ENCODE measurements at regions not wholly inside any gene's neighbourhood (a gene's known extent, or its start where the extent isn't known, plus 50 kb on each side); places are given as distances from the start of the nearest gene placed in this dataset.

DNA sequence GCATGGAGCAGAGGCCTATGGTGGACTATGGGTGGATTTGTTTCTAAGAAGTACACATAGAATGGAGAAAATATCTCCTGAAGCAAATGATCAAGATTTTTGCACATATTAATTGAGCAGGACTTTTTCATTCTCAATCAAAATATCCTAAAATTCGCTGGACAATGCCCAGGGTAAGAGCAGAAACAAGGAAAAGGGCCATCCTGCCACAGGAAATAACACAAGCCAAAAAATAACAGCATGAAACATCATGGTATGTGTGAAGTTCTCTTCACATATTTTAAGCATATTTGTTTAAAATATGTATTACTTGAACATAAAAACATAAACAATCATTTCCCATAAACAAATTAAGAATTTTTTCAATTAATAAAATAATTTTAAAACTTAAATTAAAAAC is 868.9 kb downstream of the EPHA7 start:
- Histone ChIP-seq H3K4me1 (ENCODE audit: control insufficient read depth in 4 of 4, insufficient read depth in 4 of 4, low read length in 3 of 4) (no peaks in the 10 kb centered on the region), H3K36me3 (ENCODE audit: control insufficient read depth in 4 of 4, insufficient read depth in 3 of 4, low read depth in 1 of 4, low read length in 3 of 4) (no peaks in the 10 kb centered on the region), H3K9me3 (ENCODE audit: control insufficient read depth in 4 of 4, low read length in 3 of 4) (no peaks in the 10 kb centered on the region), H3K27ac (ENCODE audit: low read depth in 1 of 2, low read length in 2 of 2) (no peak overlapping the region), H3K9ac (ENCODE audit: low read depth in 1 of 2, low read length in 2 of 2) (no peak overlapping the region), H3K4me3 (ENCODE audit: low read depth in 1 of 3, low read length in 3 of 3) (no peak overlapping the region), H3K27me3 (ENCODE audit: control insufficient read depth in 4 of 4, insufficient read depth in 4 of 4, low read length in 3 of 4) (no peaks in the 10 kb centered on the region)
- 25% methylated on average over 1 of the region's 1 CpG for WGBS
- DNase-seq (ENCODE audit: low spot score) = no peak
- no peak for TF ChIP-seq YY1 (IDR thresholded peaks at IDR 0.05)
- no peak for TF ChIP-seq HNF4A (conservative IDR thresholded peaks at IDR 0.05)
- no peak for TF ChIP-seq RXRA (IDR thresholded peaks at IDR 0.05)
- no peak for TF ChIP-seq FOXA1 (IDR thresholded peaks at IDR 0.05)
- TF ChIP-seq ATF3 (IDR thresholded peaks at IDR 0.05) = no peak
- TF ChIP-seq EGR1 (IDR thresholded peaks at IDR 0.05; ENCODE audit: low read depth in 2 of 2) = no peak
- TF ChIP-seq RAD21 (IDR thresholded peaks at IDR 0.05) = no peak
- TF ChIP-seq GABPA (IDR thresholded peaks at IDR 0.05 in 1 of 2, conservative IDR thresholded peaks at IDR 0.05 in 1 of 2) = no peak
- TF ChIP-seq SP1 (IDR thresholded peaks at IDR 0.05) = no peak
- TF ChIP-seq FOXA2 (IDR thresholded peaks at IDR 0.05) = no peak
- TF ChIP-seq, protein P1, sequence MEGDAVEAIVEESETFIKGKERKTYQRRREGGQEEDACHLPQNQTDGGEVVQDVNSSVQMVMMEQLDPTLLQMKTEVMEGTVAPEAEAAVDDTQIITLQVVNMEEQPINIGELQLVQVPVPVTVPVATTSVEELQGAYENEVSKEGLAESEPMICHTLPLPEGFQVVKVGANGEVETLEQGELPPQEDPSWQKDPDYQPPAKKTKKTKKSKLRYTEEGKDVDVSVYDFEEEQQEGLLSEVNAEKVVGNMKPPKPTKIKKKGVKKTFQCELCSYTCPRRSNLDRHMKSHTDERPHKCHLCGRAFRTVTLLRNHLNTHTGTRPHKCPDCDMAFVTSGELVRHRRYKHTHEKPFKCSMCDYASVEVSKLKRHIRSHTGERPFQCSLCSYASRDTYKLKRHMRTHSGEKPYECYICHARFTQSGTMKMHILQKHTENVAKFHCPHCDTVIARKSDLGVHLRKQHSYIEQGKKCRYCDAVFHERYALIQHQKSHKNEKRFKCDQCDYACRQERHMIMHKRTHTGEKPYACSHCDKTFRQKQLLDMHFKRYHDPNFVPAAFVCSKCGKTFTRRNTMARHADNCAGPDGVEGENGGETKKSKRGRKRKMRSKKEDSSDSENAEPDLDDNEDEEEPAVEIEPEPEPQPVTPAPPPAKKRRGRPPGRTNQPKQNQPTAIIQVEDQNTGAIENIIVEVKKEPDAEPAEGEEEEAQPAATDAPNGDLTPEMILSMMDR (IDR thresholded peaks at IDR 0.05; ENCODE audit: low read depth, low read length, missing input control) = no peak
- no peak for TF ChIP-seq HNF4G (IDR thresholded peaks at IDR 0.05)
- TF ChIP-seq, protein P2, sequence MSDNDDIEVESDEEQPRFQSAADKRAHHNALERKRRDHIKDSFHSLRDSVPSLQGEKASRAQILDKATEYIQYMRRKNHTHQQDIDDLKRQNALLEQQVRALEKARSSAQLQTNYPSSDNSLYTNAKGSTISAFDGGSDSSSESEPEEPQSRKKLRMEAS (IDR thresholded peaks at IDR 0.05) = no peak
- TF ChIP-seq NR2F2 (IDR thresholded peaks at IDR 0.05) = no peak

DNA sequence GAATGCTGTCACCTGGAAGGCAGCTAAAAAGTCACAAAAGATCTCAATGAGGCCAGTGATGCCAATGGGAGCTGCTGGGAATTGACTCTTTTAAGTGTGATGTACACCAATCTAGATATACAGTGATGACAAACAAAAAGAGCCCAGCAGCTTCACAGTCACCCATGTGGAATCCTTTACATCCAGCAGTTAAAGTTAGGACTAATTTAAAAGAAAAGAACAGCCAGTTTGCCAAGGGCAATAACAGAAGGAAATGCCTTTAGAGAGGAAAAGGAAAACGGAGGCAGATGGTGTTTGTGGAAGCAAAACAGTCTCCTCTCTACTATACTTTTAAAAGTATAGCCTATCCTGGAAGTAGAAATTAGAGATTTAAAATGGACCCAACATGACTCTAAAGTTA is 873.5 kb downstream of the EPHA7 start:
- H3K27me3 ChIP-seq (ENCODE audit: control insufficient read depth in 4 of 4, insufficient read depth in 4 of 4, low read length in 3 of 4) = no peaks in the 10 kb centered on the region
- TF ChIP-seq GABPA (IDR thresholded peaks at IDR 0.05 in 1 of 2, conservative IDR thresholded peaks at IDR 0.05 in 1 of 2) (no peak), FOXA2 (IDR thresholded peaks at IDR 0.05) (no peak), HNF4A (conservative IDR thresholded peaks at IDR 0.05) (no peak), HNF4G (IDR thresholded peaks at IDR 0.05) (no peak), FOXA1 (IDR thresholded peaks at IDR 0.05) (no peak), REST (IDR thresholded peaks at IDR 0.05) (no peak), EGR1 (IDR thresholded peaks at IDR 0.05; ENCODE audit: low read depth in 2 of 2) (no peak), NR2F2 (IDR thresholded peaks at IDR 0.05) (no peak), YY1 (IDR thresholded peaks at IDR 0.05) (no peak), RAD21 (IDR thresholded peaks at IDR 0.05) (no peak), ATF3 (IDR thresholded peaks at IDR 0.05) (no peak), RXRA (IDR thresholded peaks at IDR 0.05) (no peak), SP1 (IDR thresholded peaks at IDR 0.05) (no peak)
- TF ChIP-seq, protein P1 (IDR thresholded peaks at IDR 0.05; ENCODE audit: low read depth, low read length, missing input control) = no peak
- TF ChIP-seq, protein P3, sequence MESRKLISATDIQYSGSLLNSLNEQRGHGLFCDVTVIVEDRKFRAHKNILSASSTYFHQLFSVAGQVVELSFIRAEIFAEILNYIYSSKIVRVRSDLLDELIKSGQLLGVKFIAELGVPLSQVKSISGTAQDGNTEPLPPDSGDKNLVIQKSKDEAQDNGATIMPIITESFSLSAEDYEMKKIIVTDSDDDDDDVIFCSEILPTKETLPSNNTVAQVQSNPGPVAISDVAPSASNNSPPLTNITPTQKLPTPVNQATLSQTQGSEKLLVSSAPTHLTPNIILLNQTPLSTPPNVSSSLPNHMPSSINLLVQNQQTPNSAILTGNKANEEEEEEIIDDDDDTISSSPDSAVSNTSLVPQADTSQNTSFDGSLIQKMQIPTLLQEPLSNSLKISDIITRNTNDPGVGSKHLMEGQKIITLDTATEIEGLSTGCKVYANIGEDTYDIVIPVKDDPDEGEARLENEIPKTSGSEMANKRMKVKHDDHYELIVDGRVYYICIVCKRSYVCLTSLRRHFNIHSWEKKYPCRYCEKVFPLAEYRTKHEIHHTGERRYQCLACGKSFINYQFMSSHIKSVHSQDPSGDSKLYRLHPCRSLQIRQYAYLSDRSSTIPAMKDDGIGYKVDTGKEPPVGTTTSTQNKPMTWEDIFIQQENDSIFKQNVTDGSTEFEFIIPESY (IDR thresholded peaks at IDR 0.05) = no peak
- H3K9ac ChIP-seq (ENCODE audit: low read depth in 1 of 2, low read length in 2 of 2) = no peak overlapping the region
- H3K4me1 ChIP-seq (ENCODE audit: control insufficient read depth in 4 of 4, insufficient read depth in 4 of 4, low read length in 3 of 4) = no peaks in the 10 kb centered on the region
- H3K36me3 ChIP-seq (ENCODE audit: control insufficient read depth in 4 of 4, insufficient read depth in 3 of 4, low read depth in 1 of 4, low read length in 3 of 4) = no peaks in the 10 kb centered on the region
- no peak overlapping the region for H3K27ac ChIP-seq (ENCODE audit: low read depth in 1 of 2, low read length in 2 of 2)
- DNase-seq (ENCODE audit: low spot score) = no peak
- no peaks in the 10 kb centered on the region for H3K9me3 ChIP-seq (ENCODE audit: control insufficient read depth in 4 of 4, low read length in 3 of 4)
- 52% methylated on average over 1 of the region's 1 CpG for WGBS
- H3K4me3 ChIP-seq (ENCODE audit: low read depth in 1 of 3, low read length in 3 of 3) = no peak overlapping the region

Measured in liver (tissue), 8 donors.